ENCODE measurements at regions not wholly inside any gene's neighbourhood (a gene's known extent, or its start where the extent isn't known, plus 50 kb on each side); places are given as distances from the start of the nearest gene placed in this dataset.

GRCh38 chrX:109934434-109934833, 68.5 kb upstream of the TMEM164 start:
- DNase-seq, result no peak

- no peak for DNase-seq
Measured at GRCh38 chrX:109934935-109935334, 68.0 kb upstream of the TMEM164 start.

- no peak for DNase-seq
Measured at GRCh38 chrX:109936114-109936513, 66.8 kb upstream of the TMEM164 start.

GRCh38 chrX:109936598-109936997, 66.3 kb upstream of the TMEM164 start:
- no peak for DNase-seq

GRCh38 chrX:109939498-109939897, 63.4 kb upstream of the TMEM164 start:
- no peak for DNase-seq

GRCh38 chrX:109940411-109940810, 62.5 kb upstream of the TMEM164 start:
- no peak for DNase-seq

- DNase-seq, result no peak
Measured at GRCh38 chrX:109943092-109943739, 59.7 kb upstream of the TMEM164 start.

GRCh38 chrX:109943740-109944092, 59.2 kb upstream of the TMEM164 start:
- DNase-seq, result no peak

- DNase-seq, result no peak
Measured at GRCh38 chrX:109952050-109952449, 50.9 kb upstream of the TMEM164 start.

GRCh38 chrX:109952985-109953905, 49.7 kb upstream of the TMEM164 start:
- DNase-seq, result no peak
